ENCODE measurements at regions not wholly inside any gene's neighbourhood (a gene's known extent, or its start where the extent isn't known, plus 50 kb on each side); places are given as distances from the start of the nearest gene placed in this dataset.

DNA sequence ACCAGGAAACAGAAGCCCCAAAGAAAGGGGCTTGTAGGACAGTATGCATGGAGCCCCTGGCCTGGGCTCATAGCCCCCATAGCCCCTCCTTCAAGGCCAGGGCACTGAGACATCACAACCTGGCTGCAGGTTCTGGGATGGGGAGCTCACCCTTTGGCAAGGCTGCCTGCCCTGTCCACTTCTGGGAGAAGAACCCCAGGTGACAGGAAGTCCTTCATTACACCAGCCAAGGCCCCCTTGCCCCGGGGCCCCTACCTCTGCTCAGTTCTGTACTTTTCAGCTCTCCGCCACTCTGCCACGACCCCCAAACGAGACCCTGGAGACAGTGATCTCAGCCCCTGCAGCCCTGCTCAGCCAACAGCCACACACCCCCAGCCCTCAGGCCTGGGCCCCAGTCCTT lies 223.2 kb upstream of the RTL1 start:
- Mint-ChIP-seq H3K4me1 (ENCODE audit: low read depth, unreplicated experiment) (no peaks in the 10 kb centered on the region), H3K27ac (ENCODE audit: unreplicated experiment) (no peak overlapping the region), H3K36me3 (ENCODE audit: low read depth, unreplicated experiment) (no peaks in the 10 kb centered on the region), H3K9me3 (ENCODE audit: unreplicated experiment) (peaks cover 3% of the 10 kb centered on the region), H3K4me3 (ENCODE audit: unreplicated experiment) (no peak overlapping the region), H3K27me3 (ENCODE audit: low read depth, unreplicated experiment) (peaks cover 58% of the 10 kb centered on the region)
- no peaks in the 10 kb centered on the region for H4K20me1 ChIP-seq (ENCODE audit: insufficient read depth, low read length)
- no peak overlapping the region for H3K4me2 ChIP-seq (ENCODE audit: low read length)
- no peaks in the 10 kb centered on the region for H3K79me2 ChIP-seq (ENCODE audit: insufficient read depth, low read length)
- peaks cover 19% of the 10 kb centered on the region for H3K27me3 ChIP-seq (ENCODE audit: insufficient read depth, low read length)
- H2AFZ ChIP-seq (ENCODE audit: low read depth, low read length), result no peak overlapping the region
- TF ChIP-seq EZH2 (IDR thresholded peaks at IDR 0.05; ENCODE audit: insufficient read depth, low read length), result no peak
- DNase-seq (ENCODE audit: low read depth) (no peak), FAIRE-seq (no peak)
- peaks cover 4% of the 10 kb centered on the region for H3K4me1 ChIP-seq (ENCODE audit: insufficient read depth, low read length)
- no peaks in the 10 kb centered on the region for H3K9me3 ChIP-seq (ENCODE audit: insufficient read depth, low read depth, low read length)
- no peak overlapping the region for H3K4me3 ChIP-seq (ENCODE audit: insufficient read depth, low read depth, low read length)
- no peak overlapping the region for H3K9ac ChIP-seq (ENCODE audit: low read length)
- H3K36me3 ChIP-seq (ENCODE audit: insufficient read depth, low read length), result no peaks in the 10 kb centered on the region
- H3K27ac ChIP-seq (ENCODE audit: low read depth, low read length), result no peak overlapping the region

DNA sequence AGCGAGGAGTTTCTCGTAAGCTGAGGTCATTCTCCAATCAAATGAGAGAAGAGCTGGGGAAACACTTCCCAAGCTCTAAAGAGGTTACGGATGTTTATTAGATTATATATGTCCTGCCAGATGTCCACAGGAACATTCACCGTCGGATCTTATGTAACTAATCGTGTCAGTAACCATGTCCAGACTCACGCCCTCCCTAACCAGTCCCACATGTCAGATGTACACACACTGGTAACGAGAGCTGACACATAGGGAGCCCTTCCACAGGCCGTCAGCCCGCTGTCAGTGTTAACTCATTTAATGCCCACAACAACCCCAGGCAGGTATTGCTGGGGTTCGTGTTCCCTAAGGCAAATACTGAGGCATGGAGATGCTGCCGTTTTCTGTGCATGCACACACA lies 223.7 kb upstream of the RTL1 start:
- no peak overlapping the region for H3K4me2 ChIP-seq (ENCODE audit: low read length)
- no peak for DNase-seq (ENCODE audit: low read depth)
- H2AFZ ChIP-seq (ENCODE audit: low read depth, low read length), result no peak overlapping the region
- no peak overlapping the region for H3K9ac ChIP-seq (ENCODE audit: low read length)
- no peak for TF ChIP-seq EZH2 (IDR thresholded peaks at IDR 0.05; ENCODE audit: insufficient read depth, low read length)
- TF ChIP-seq, protein P1, sequence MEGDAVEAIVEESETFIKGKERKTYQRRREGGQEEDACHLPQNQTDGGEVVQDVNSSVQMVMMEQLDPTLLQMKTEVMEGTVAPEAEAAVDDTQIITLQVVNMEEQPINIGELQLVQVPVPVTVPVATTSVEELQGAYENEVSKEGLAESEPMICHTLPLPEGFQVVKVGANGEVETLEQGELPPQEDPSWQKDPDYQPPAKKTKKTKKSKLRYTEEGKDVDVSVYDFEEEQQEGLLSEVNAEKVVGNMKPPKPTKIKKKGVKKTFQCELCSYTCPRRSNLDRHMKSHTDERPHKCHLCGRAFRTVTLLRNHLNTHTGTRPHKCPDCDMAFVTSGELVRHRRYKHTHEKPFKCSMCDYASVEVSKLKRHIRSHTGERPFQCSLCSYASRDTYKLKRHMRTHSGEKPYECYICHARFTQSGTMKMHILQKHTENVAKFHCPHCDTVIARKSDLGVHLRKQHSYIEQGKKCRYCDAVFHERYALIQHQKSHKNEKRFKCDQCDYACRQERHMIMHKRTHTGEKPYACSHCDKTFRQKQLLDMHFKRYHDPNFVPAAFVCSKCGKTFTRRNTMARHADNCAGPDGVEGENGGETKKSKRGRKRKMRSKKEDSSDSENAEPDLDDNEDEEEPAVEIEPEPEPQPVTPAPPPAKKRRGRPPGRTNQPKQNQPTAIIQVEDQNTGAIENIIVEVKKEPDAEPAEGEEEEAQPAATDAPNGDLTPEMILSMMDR (IDR thresholded peaks at IDR 0.05; ENCODE audit: insufficient read depth, low read depth, low read length), result no peak
- no peak overlapping the region for H3K27ac Mint-ChIP-seq (ENCODE audit: unreplicated experiment)
- H3K4me1 ChIP-seq (ENCODE audit: insufficient read depth, low read length), result peaks cover 4% of the 10 kb centered on the region
- peaks cover 58% of the 10 kb centered on the region for H3K27me3 Mint-ChIP-seq (ENCODE audit: low read depth, unreplicated experiment)
- peaks cover 19% of the 10 kb centered on the region for H3K27me3 ChIP-seq (ENCODE audit: insufficient read depth, low read length)
- no peak overlapping the region for H3K4me3 Mint-ChIP-seq (ENCODE audit: unreplicated experiment)
- H3K27ac ChIP-seq (ENCODE audit: low read depth, low read length), result no peak overlapping the region
- H3K79me2 ChIP-seq (ENCODE audit: insufficient read depth, low read length), result no peaks in the 10 kb centered on the region
- no peaks in the 10 kb centered on the region for H3K4me1 Mint-ChIP-seq (ENCODE audit: low read depth, unreplicated experiment)
- H3K36me3 ChIP-seq (ENCODE audit: insufficient read depth, low read length), result no peaks in the 10 kb centered on the region
- H3K4me3 ChIP-seq (ENCODE audit: insufficient read depth, low read depth, low read length), result no peak overlapping the region
- H3K9me3 ChIP-seq (ENCODE audit: insufficient read depth, low read depth, low read length), result no peaks in the 10 kb centered on the region
- peaks cover 3% of the 10 kb centered on the region for H3K9me3 Mint-ChIP-seq (ENCODE audit: unreplicated experiment)
- H3K36me3 Mint-ChIP-seq (ENCODE audit: low read depth, unreplicated experiment), result no peaks in the 10 kb centered on the region
- H4K20me1 ChIP-seq (ENCODE audit: insufficient read depth, low read length), result no peaks in the 10 kb centered on the region
- FAIRE-seq, result no peak

DNA sequence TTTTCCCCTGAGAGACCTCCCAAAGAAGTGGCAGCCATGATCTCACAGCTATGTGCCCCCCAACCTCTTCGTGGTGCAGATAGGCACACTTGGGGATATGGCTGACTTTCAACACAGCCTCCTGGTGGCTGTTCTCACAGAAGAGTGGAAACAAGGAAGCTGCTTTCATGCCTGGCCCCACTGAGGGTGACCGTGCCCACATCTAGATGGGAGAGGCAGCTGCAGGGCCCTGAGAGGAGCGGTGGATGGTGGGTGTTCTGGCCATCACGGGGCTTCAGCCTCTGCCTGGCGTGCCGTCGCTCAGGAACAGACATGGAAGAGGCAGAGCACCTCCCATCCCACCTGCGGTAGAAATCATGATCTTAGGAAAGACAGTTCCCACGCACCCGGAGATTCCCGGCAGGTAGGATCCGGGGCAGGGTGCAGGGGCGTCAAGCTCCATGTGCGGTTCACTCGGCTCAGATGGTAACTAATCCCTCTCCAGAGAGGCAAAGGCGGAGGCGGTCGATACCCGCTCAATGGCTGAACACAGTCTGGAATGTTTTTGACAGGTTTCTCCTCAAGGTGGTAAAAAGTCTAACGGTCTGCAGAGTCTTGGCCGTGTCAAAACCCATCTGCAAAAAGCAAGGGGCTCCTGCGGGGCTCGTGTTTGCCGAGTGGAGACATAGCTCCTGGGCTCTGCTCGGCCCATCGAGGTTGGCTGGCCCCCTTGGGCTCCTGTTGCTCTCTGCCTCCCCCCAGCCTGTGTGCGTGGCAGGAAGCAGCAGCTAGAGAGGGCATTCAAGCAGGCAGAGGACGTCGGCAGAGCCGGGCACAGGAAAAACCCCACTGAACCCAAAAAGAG lies 225.2 kb upstream of the RTL1 start:
- H2AFZ ChIP-seq (ENCODE audit: low read depth, low read length), result no peak overlapping the region
- no peak overlapping the region for H3K9ac ChIP-seq (ENCODE audit: low read length)
- H3K4me2 ChIP-seq (ENCODE audit: low read length), result no peak overlapping the region
- H3K27me3 Mint-ChIP-seq (ENCODE audit: low read depth, unreplicated experiment), result peaks cover 58% of the 10 kb centered on the region
- no peaks in the 10 kb centered on the region for H3K4me1 Mint-ChIP-seq (ENCODE audit: low read depth, unreplicated experiment)
- H3K79me2 ChIP-seq (ENCODE audit: insufficient read depth, low read length), result no peaks in the 10 kb centered on the region
- TF ChIP-seq, protein P1 (IDR thresholded peaks at IDR 0.05; ENCODE audit: insufficient read depth, low read depth, low read length), result no peak
- TF ChIP-seq EZH2 (IDR thresholded peaks at IDR 0.05; ENCODE audit: insufficient read depth, low read length), result no peak
- H3K4me3 Mint-ChIP-seq (ENCODE audit: unreplicated experiment), result no peak overlapping the region
- no peaks in the 10 kb centered on the region for H3K9me3 ChIP-seq (ENCODE audit: insufficient read depth, low read depth, low read length)
- H3K4me1 ChIP-seq (ENCODE audit: insufficient read depth, low read length), result peaks cover 3% of the 10 kb centered on the region
- FAIRE-seq (no peak), DNase-seq (ENCODE audit: low read depth) (no peak)
- H3K27me3 ChIP-seq (ENCODE audit: insufficient read depth, low read length), result peaks cover 19% of the 10 kb centered on the region
- H3K36me3 Mint-ChIP-seq (ENCODE audit: low read depth, unreplicated experiment), result no peaks in the 10 kb centered on the region
- H3K27ac ChIP-seq (ENCODE audit: low read depth, low read length), result no peak overlapping the region
- H3K9me3 Mint-ChIP-seq (ENCODE audit: unreplicated experiment), result peaks cover 3% of the 10 kb centered on the region
- no peaks in the 10 kb centered on the region for H4K20me1 ChIP-seq (ENCODE audit: insufficient read depth, low read length)
- no peak overlapping the region for H3K4me3 ChIP-seq (ENCODE audit: insufficient read depth, low read depth, low read length)
- H3K36me3 ChIP-seq (ENCODE audit: insufficient read depth, low read length), result no peaks in the 10 kb centered on the region
- H3K27ac Mint-ChIP-seq (ENCODE audit: unreplicated experiment), result no peak overlapping the region

All from astrocyte (in vitro differentiated cells and primary cell).